H1 (cell line): ENCODE measurements at regions not wholly inside any gene's neighbourhood (a gene's known extent, or its start where the extent isn't known, plus 50 kb on each side); places are given as distances from the start of the nearest gene placed in this dataset.

Source experiments
- CTCF ChIA-PET: fragments of 300-600 bp; sonication (Branson Sonifier 250); formaldehyde crosslinking; loops from one replicate; lab custom pipeline; 2021; ENCODE audit not compliant: partially characterized antibody; lab: Charles Lee
- POLR2A ChIA-PET: fragments of 300-600 bp; sonication (Branson Sonifier 250); formaldehyde crosslinking; loops from one replicate; lab custom pipeline; 2021; ENCODE audit warnings: inconsistent platforms; ENCODE audit not compliant: partially characterized antibody; lab: Charles Lee
- DNase-seq, 2 experiments: peaks; one replicate each; pipeline versions ENCODE4 v3.0.0 to v3.0.0-alpha.2; 2010 to 2022; ENCODE audit warnings: low spot score in 2 of 2, low read depth in 1 of 2, mixed read lengths in 1 of 2
- FAIRE-seq: peaks from 2 replicates; lab custom pipeline; 2011; peaks lifted over from hg19 to GRCh38; lab: Jason Lieb, UNC
- H2AFZ ChIP-seq: 2 replicates; pipeline ENCODE4 v1.8.1; 2012; ENCODE audit warnings: low read length, inconsistent platforms
- H2AK5ac ChIP-seq: 2 replicates; pipeline ENCODE4 v1.6.1; 2013; ENCODE audit warnings: low read depth, low read length
- H2BK120ac ChIP-seq: replicated peaks from 2 replicates; pipeline ENCODE3; 2013; ENCODE audit warnings: low read depth, low read length, inconsistent platforms
- H2BK12ac ChIP-seq: 2 replicates; pipeline ENCODE4 v1.6.1; 2013; ENCODE audit warnings: low read depth, low read length
- H2BK15ac ChIP-seq: 2 replicates; pipeline ENCODE4 v1.6.1; 2013; ENCODE audit warnings: low read length
- H2BK20ac ChIP-seq: 2 replicates; pipeline ENCODE4 v1.6.1; 2013; ENCODE audit warnings: low read length
- H2BK5ac ChIP-seq: 2 replicates; pipeline ENCODE4 v1.6.1; 2013; ENCODE audit warnings: low read depth, low read length
- H3K14ac ChIP-seq: 2 replicates; pipeline ENCODE4 v1.6.1; 2013; ENCODE audit warnings: inconsistent platforms; ENCODE audit not compliant: insufficient read length
- H3K18ac ChIP-seq: 2 replicates; pipeline ENCODE4 v1.6.1; 2013; ENCODE audit warnings: low read length; ENCODE audit errors: extremely low read depth
- H3K23ac ChIP-seq: 2 replicates; pipeline ENCODE4 v1.6.1; 2013; ENCODE audit warnings: inconsistent platforms; ENCODE audit not compliant: insufficient read length
- H3K23me2 ChIP-seq: 2 replicates; pipeline ENCODE4 v1.6.1; 2013; ENCODE audit warnings: low read depth, low read length
- H3K27ac ChIP-seq: 2 replicates; pipeline ENCODE4 v1.6.1; 2011; ENCODE audit warnings: low read depth, low read length, inconsistent platforms
- H3K27me3 ChIP-seq, 4 experiments: replicated peaks in 1 of 4; 1 replicate in 1 of 4; 2 replicates in 3 of 4; pipeline versions ENCODE4 v1.6.1 to v1.8.1; 2011 to 2013; ENCODE audit warnings: low read length in 3 of 4, mild to moderate bottlenecking in 3 of 4, inconsistent platforms in 2 of 4, mixed read lengths in 2 of 4, moderate library complexity in 1 of 4; ENCODE audit not compliant: control insufficient read depth in 3 of 4, insufficient read depth in 3 of 4; ENCODE audit errors: extremely low read depth in 1 of 4
- H3K36me3 ChIP-seq, 4 experiments: 2 replicates each; pipeline versions ENCODE4 v1.6.1 to v1.8.1; 2011 to 2013; ENCODE audit warnings: mild to moderate bottlenecking in 4 of 4, low read length in 3 of 4, moderate library complexity in 2 of 4, control low read depth in 1 of 4, inconsistent platforms in 1 of 4; ENCODE audit not compliant: insufficient read depth in 4 of 4, control insufficient read depth in 2 of 4
- H3K4ac ChIP-seq: replicated peaks from 2 replicates; pipeline ENCODE3; 2013; ENCODE audit warnings: low read length, low read depth, mixed read lengths, inconsistent platforms; ENCODE audit not compliant: insufficient read length
- H3K4me1 ChIP-seq, 4 experiments: replicated peaks in 1 of 4; 1 replicate in 1 of 4; 2 replicates in 3 of 4; pipeline versions ENCODE4 v1.6.1 to v1.8.1; 2011 to 2013; ENCODE audit warnings: low read length in 3 of 4, inconsistent platforms in 2 of 4, mixed read lengths in 1 of 4; ENCODE audit not compliant: insufficient read depth in 4 of 4, control insufficient read depth in 3 of 4
- H3K4me2 ChIP-seq, 2 experiments: 2 replicates each; pipeline versions ENCODE4 v1.6.1 to v1.8.1; 2011 to 2013; ENCODE audit warnings: low read depth in 2 of 2, low read length in 2 of 2, control low read depth in 1 of 2, inconsistent platforms in 1 of 2, mild to moderate bottlenecking in 1 of 2; ENCODE audit not compliant: insufficient read depth in 1 of 2
- H3K4me3 ChIP-seq, 4 experiments: fragments of 200-600, 300-600 bp in 1 of 4; sonication (generic), shearing (Covaris generic), sonication (Bioruptor Twin) in 1 of 4; 2 replicates each; pipeline versions ENCODE4 v1.5.1 to v1.8.1; 2011 to 2016; ENCODE audit warnings: low read length in 4 of 4, low read depth in 3 of 4, control low read depth in 2 of 4, inconsistent platforms in 2 of 4, mild to moderate bottlenecking in 2 of 4, mixed read lengths in 1 of 4, moderate library complexity in 1 of 4; ENCODE audit not compliant: insufficient read depth in 2 of 4; ENCODE audit errors: extremely low read depth in 1 of 4
- H3K56ac ChIP-seq: replicated peaks from 2 replicates; pipeline ENCODE3; 2013; ENCODE audit warnings: low read depth, mild to moderate bottlenecking, mixed read lengths, low read length, inconsistent platforms; ENCODE audit not compliant: insufficient read length
- H3K79me1 ChIP-seq: 2 replicates; pipeline ENCODE4 v1.6.1; 2013; ENCODE audit warnings: low read depth, low read length, control low read depth
- H3K79me2 ChIP-seq, 2 experiments: 2 replicates each; pipeline versions ENCODE4 v1.6.1 to v1.8.1; 2012 to 2013; ENCODE audit warnings: low read length in 2 of 2, mild to moderate bottlenecking in 2 of 2, inconsistent platforms in 1 of 2; ENCODE audit not compliant: insufficient read depth in 2 of 2, control insufficient read depth in 1 of 2
- H3K9ac ChIP-seq, 4 experiments: replicated peaks in 1 of 4; 1 replicate in 1 of 4; 2 replicates in 3 of 4; pipeline versions ENCODE4 v1.6.1 to v1.8.1; 2011 to 2013; ENCODE audit warnings: low read depth in 3 of 4, low read length in 3 of 4, control low read depth in 2 of 4, mild to moderate bottlenecking in 2 of 4, moderate library complexity in 2 of 4, inconsistent platforms in 1 of 4; ENCODE audit errors: extremely low read depth in 1 of 4
- H3K9me3 ChIP-seq, 2 experiments: 2 replicates each; pipeline versions ENCODE4 v1.6.1 to v1.8.1; 2012 to 2013; ENCODE audit warnings: mild to moderate bottlenecking in 2 of 2, moderate library complexity in 2 of 2, control low read depth in 1 of 2, inconsistent platforms in 1 of 2, low read depth in 1 of 2, low read length in 1 of 2, mixed read lengths in 1 of 2; ENCODE audit not compliant: insufficient read depth in 2 of 2
- H4K20me1 ChIP-seq, 2 experiments: replicated peaks in 1 of 2; 2 replicates each; pipeline versions ENCODE3 to v1.8.1; 2011 to 2013; ENCODE audit warnings: inconsistent platforms in 2 of 2, low read length in 2 of 2, mild to moderate bottlenecking in 1 of 2; ENCODE audit not compliant: insufficient read depth in 2 of 2, control insufficient read depth in 1 of 2
- H4K5ac ChIP-seq: 2 replicates; pipeline ENCODE4 v1.6.1; 2013; ENCODE audit warnings: low read length, low read depth, mixed read lengths, inconsistent platforms; ENCODE audit not compliant: insufficient read length
- H4K8ac ChIP-seq: 2 replicates; pipeline ENCODE4 v1.8.0; 2013; ENCODE audit warnings: mild to moderate bottlenecking, moderate library complexity, low read length, inconsistent platforms; ENCODE audit not compliant: insufficient read depth; ENCODE audit errors: extremely low read depth
- H4K91ac ChIP-seq: replicated peaks from 2 replicates; pipeline ENCODE3; 2013; ENCODE audit warnings: low read length, mixed read lengths, inconsistent platforms; ENCODE audit not compliant: insufficient read length
- CBX8 ChIP-seq: fragments of 300-800, 300-1000 bp; sonication (generic); IDR thresholded peaks from 2 replicates; pipeline ENCODE4 v1.7.1; 2016; ENCODE audit warnings: low read depth, low read length, borderline replicate concordance
- POU5F1 ChIP-seq: IDR thresholded peaks from 2 replicates; pipeline ENCODE4 v1.6.1; 2011; ENCODE audit warnings: low read depth, mild to moderate bottlenecking, low read length, moderate library complexity
- WGBS, 2 experiments: shearing (Covaris generic) in 1 of 2; methylation state at CpG; one replicate each; pipeline versions ENCODE4 v1.1.6 to v1.1.7; 2013 to 2015; ENCODE audit warnings: low lambda C conversion rate in 2 of 2, mixed read lengths in 2 of 2, inconsistent platforms in 1 of 2, low coverage in 1 of 2, missing lambda C conversion rate in 1 of 2; ENCODE audit not compliant: insufficient replicate concordance in 2 of 2, insufficient coverage in 1 of 2, insufficient read length in 1 of 2; ENCODE audit errors: extremely low coverage in 1 of 2, missing lambda C conversion rate in 1 of 2; 5-methylcytosine and 5-hydroxymethylcytosine counted together

GRCh38 chr4:136342666-136343065 lies 1189.6 kb downstream of the PCDH18 start:
- Histone ChIP-seq H3K9me3 (no peaks in the 10 kb centered on the region; a peak in 1 of 4 replicates), H2BK5ac (no peak overlapping the region), H4K8ac (no peak overlapping the region), H2BK120ac (no peak overlapping the region), H3K4ac (no peak overlapping the region), H3K4me1 (no peaks in the 10 kb centered on the region), H3K23ac (no peak overlapping the region), H3K4me3 (no peak overlapping the region), H3K18ac (no peak overlapping the region), H3K9ac (no peak overlapping the region), H4K20me1 (no peaks in the 10 kb centered on the region), H3K79me1 (no peaks in the 10 kb centered on the region), H3K27me3 (no peaks in the 10 kb centered on the region), H3K79me2 (no peaks in the 10 kb centered on the region), H2BK15ac (no peak overlapping the region), H2AK5ac (no peak overlapping the region), H4K91ac (no peak overlapping the region), H3K36me3 (no peaks in the 10 kb centered on the region), H2BK20ac (no peak overlapping the region), H3K27ac (no peak overlapping the region), H3K14ac (no peak overlapping the region), H4K5ac (no peak overlapping the region), H2BK12ac (no peak overlapping the region), H3K56ac (no peak overlapping the region), H2AFZ (no peak overlapping the region), H3K23me2 (no peaks in the 10 kb centered on the region), H3K4me2 (no peak overlapping the region)
- no peak for DNase-seq
- TF ChIP-seq POU5F1 (no peak), CBX8 (no peak)
- ChIA-PET POLR2A (no interaction called here), CTCF (no interaction called here)
- WGBS, 2 experiments: 91% methylated on average over 3 of the region's 3 CpGs; no CpG with 5 or more reads in 1 of the 2 experiments
- no peak for FAIRE-seq
